ENCODE measurements at regions not wholly inside any gene's neighbourhood (a gene's known extent, or its start where the extent isn't known, plus 50 kb on each side); places are given as distances from the start of the nearest gene placed in this dataset.

GRCh38 chr7:96794063-96794462 lies 84.4 kb upstream of the SEM1 start:
- ChIA-PET POLR2A (no interaction called here), CTCF (no interaction called here)
- Histone ChIP-seq H3K9me3 (ENCODE audit: control insufficient read depth, insufficient read depth, low read depth, low read length) (no peaks in the 10 kb centered on the region), H3K4me3 (ENCODE audit: low read depth, low read length) (no peak overlapping the region), H3K4me1 (ENCODE audit: control insufficient read depth, insufficient read depth, low read length) (no peaks in the 10 kb centered on the region), H3K36me3 (ENCODE audit: control insufficient read depth in 2 of 2, insufficient read depth in 1 of 2, low read length in 2 of 2) (no peaks in the 10 kb centered on the region), H3K27ac (ENCODE audit: extremely low read depth, low read depth, low read length) (no peak overlapping the region)
- TF ChIP-seq ZNF747 (tag by site-specific recombination; IDR thresholded peaks at IDR 0.05) (no peak), KLF16 (tag by site-specific recombination; IDR thresholded peaks at IDR 0.05) (no peak), SP2 (tag by site-specific recombination; IDR thresholded peaks at IDR 0.05) (no peak), ZNF366 (tag by site-specific recombination; conservative IDR thresholded peaks at IDR 0.05) (no peak), ZIC2 (tag by site-specific recombination; IDR thresholded peaks at IDR 0.05) (no peak), BCL11A (tag by site-specific recombination; IDR thresholded peaks at IDR 0.05; ENCODE audit: low read depth) (0 out of 2 replicates have a peak, but pooled peaks have one; percentile 27), ZNF26 (tag by site-specific recombination; IDR thresholded peaks at IDR 0.05) (no peak)

GRCh38 chr7:96800122-96800521 lies 90.5 kb upstream of the SEM1 start:
- no peak for TF ChIP-seq ZNF626 (tag by site-specific recombination; IDR thresholded peaks at IDR 0.05)
- no peak for TF ChIP-seq ZNF792 (tag by site-specific recombination; IDR thresholded peaks at IDR 0.05)
- no peak for TF ChIP-seq KLF16 (tag by site-specific recombination; IDR thresholded peaks at IDR 0.05)
- TF ChIP-seq ZBTB49 (tag by site-specific recombination; IDR thresholded peaks at IDR 0.05; ENCODE audit: low read depth), result no peak
- no peak for TF ChIP-seq ZNF114 (tag by site-specific recombination; IDR thresholded peaks at IDR 0.05)
- no peak for TF ChIP-seq ZNF624 (tag by site-specific recombination; IDR thresholded peaks at IDR 0.05)
- no peak for TF ChIP-seq TCF7L2 (IDR thresholded peaks at IDR 0.05; ENCODE audit: borderline replicate concordance, low read depth, low read length)
- no peak for TF ChIP-seq ZNF2 (tag by site-specific recombination; IDR thresholded peaks at IDR 0.05)
- no peak for TF ChIP-seq ZNF510 (tag by site-specific recombination; IDR thresholded peaks at IDR 0.05; ENCODE audit: insufficient replicate concordance)
- TF ChIP-seq KLF10 (tag by site-specific recombination; IDR thresholded peaks at IDR 0.05), result no peak
- no peak for TF ChIP-seq PBX3 (CRISPR knock-in tag; IDR thresholded peaks at IDR 0.05)
- TF ChIP-seq ZNF704 (tag by site-specific recombination; IDR thresholded peaks at IDR 0.05), result no peak
- TF ChIP-seq ZNF133 (tag by site-specific recombination; IDR thresholded peaks at IDR 0.05), result no peak
- TF ChIP-seq HOXC10 (CRISPR knock-in tag; IDR thresholded peaks at IDR 0.05), result no peak
- TF ChIP-seq GFI1B (tag by site-specific recombination; IDR thresholded peaks at IDR 0.05), result no peak
- TF ChIP-seq ZNF596 (tag by site-specific recombination; IDR thresholded peaks at IDR 0.05), result no peak
- TF ChIP-seq ZNF18 (tag by site-specific recombination; IDR thresholded peaks at IDR 0.05), result no peak
- no peak for TF ChIP-seq ZNF146 (tag by site-specific recombination; IDR thresholded peaks at IDR 0.05)
- no peak for TF ChIP-seq ZSCAN16 (tag by site-specific recombination; IDR thresholded peaks at IDR 0.05)
- TF ChIP-seq ZFP3 (tag by site-specific recombination; IDR thresholded peaks at IDR 0.05; ENCODE audit: low read depth), result no peak
- no peaks in the 10 kb centered on the region for H3K9me3 ChIP-seq (ENCODE audit: control insufficient read depth, insufficient read depth, low read depth, low read length)
- H3K4me3 ChIP-seq (ENCODE audit: low read depth, low read length), result no peak overlapping the region
- no peaks in the 10 kb centered on the region for H3K36me3 ChIP-seq (ENCODE audit: control insufficient read depth in 2 of 2, insufficient read depth in 1 of 2, low read length in 2 of 2)
- H3K4me1 ChIP-seq (ENCODE audit: control insufficient read depth, insufficient read depth, low read length), result no peaks in the 10 kb centered on the region
- H3K27ac ChIP-seq (ENCODE audit: extremely low read depth, low read depth, low read length), result no peak overlapping the region
- ChIA-PET CTCF (interaction anchor here (0.7 kb wide), 1 partner anchor 205 kb away, joined by 3 read pairs; no protein-coding TSS in a partner anchor), POLR2A (no interaction called here)
